GM18502 (cell line): ENCODE measurements at regions not wholly inside any gene's neighbourhood (a gene's known extent, or its start where the extent isn't known, plus 50 kb on each side); places are given as distances from the start of the nearest gene placed in this dataset.
"Not testable (repeated sequence)": the region's sequence is repeated elsewhere in the genome, so short reads cannot be mapped to it uniquely, and the experiment has no call there.

Experiments
- ATAC-seq: cut with Tn5 transposase; IDR thresholded peaks from one replicate; pipeline ENCODE4 v1.9.1; 2021; ENCODE audit warnings: mild to moderate bottlenecking; ENCODE audit not compliant: unreplicated experiment, poor library complexity

- no peak for ATAC-seq
These were observed 246.1 kb downstream of the ACKR3 start for GRCh38 chr2:236815746-236816145.

- ATAC-seq, result no peak
These were observed 246.9 kb downstream of the ACKR3 start for GRCh38 chr2:236816197-236817170.

- no peak for ATAC-seq
These were observed 248.8 kb downstream of the ACKR3 start for GRCh38 chr2:236818281-236819045.

GRCh38 chr2:236819275-236820002, 249.8 kb downstream of the ACKR3 start:
- no peak for ATAC-seq

- ATAC-seq, result no peak
These were observed 251.2 kb downstream of the ACKR3 start for GRCh38 chr2:236820763-236821344.

GRCh38 chr2:236823041-236823629, 253.5 kb downstream of the ACKR3 start:
- ATAC-seq, result no peak

GRCh38 chr2:236823963-236824362, 254.3 kb downstream of the ACKR3 start:
- ATAC-seq, result no peak

- no peak for ATAC-seq
These were observed 255.2 kb downstream of the ACKR3 start for GRCh38 chr2:236824836-236825235.

GRCh38 chr2:236825989-236826510, 256.4 kb downstream of the ACKR3 start:
- no peak for ATAC-seq

GRCh38 chr2:236826606-236827156, 257.1 kb downstream of the ACKR3 start:
- ATAC-seq, result no peak

- no peak for ATAC-seq
These were observed 257.7 kb upstream of the COPS8 start for GRCh38 chr2:236827997-236828396.

- no peak for ATAC-seq
These were observed 256.9 kb upstream of the COPS8 start for GRCh38 chr2:236828820-236829219.

GRCh38 chr2:236830926-236831325, 254.8 kb upstream of the COPS8 start:
- ATAC-seq, result no peak

GRCh38 chr2:236831698-236832097, 254.0 kb upstream of the COPS8 start:
- no peak for ATAC-seq

GRCh38 chr2:236833501-236834073, 252.1 kb upstream of the COPS8 start:
- no peak for ATAC-seq

GRCh38 chr2:236834284-236834683, 251.4 kb upstream of the COPS8 start:
- ATAC-seq, result no peak

GRCh38 chr2:236835307-236836024, 250.2 kb upstream of the COPS8 start:
- no peak for ATAC-seq

- ATAC-seq, result not testable (repeated sequence)
These were observed 249.7 kb upstream of the COPS8 start for GRCh38 chr2:236836028-236836427.
